Choroid plexus epithelial cell (primary cell): ENCODE measurements at regions not wholly inside any gene's neighbourhood (a gene's known extent, or its start where the extent isn't known, plus 50 kb on each side); places are given as distances from the start of the nearest gene placed in this dataset.

Source experiments
- DNase-seq: peaks from one replicate; pipeline ENCODE4 v3.0.0-alpha.2; 2010; ENCODE audit warnings: low read depth
- H3K4me3 ChIP-seq: 2 replicates; pipeline ENCODE4 v1.5.1; 2011; ENCODE audit warnings: low read depth, mild to moderate bottlenecking, control low read depth, low read length, moderate library complexity
- TF ChIP-seq, protein P1 (sequence below): conservative IDR thresholded peaks from 2 replicates; pipeline ENCODE4 v1.5.1; 2011; ENCODE audit warnings: low read depth, mild to moderate bottlenecking, control low read depth, inconsistent platforms, low read length, moderate library complexity

GRCh38 chr1:60296794-60297193 is 223.2 kb upstream of the C1orf87 start:
- TF ChIP-seq, protein P1, sequence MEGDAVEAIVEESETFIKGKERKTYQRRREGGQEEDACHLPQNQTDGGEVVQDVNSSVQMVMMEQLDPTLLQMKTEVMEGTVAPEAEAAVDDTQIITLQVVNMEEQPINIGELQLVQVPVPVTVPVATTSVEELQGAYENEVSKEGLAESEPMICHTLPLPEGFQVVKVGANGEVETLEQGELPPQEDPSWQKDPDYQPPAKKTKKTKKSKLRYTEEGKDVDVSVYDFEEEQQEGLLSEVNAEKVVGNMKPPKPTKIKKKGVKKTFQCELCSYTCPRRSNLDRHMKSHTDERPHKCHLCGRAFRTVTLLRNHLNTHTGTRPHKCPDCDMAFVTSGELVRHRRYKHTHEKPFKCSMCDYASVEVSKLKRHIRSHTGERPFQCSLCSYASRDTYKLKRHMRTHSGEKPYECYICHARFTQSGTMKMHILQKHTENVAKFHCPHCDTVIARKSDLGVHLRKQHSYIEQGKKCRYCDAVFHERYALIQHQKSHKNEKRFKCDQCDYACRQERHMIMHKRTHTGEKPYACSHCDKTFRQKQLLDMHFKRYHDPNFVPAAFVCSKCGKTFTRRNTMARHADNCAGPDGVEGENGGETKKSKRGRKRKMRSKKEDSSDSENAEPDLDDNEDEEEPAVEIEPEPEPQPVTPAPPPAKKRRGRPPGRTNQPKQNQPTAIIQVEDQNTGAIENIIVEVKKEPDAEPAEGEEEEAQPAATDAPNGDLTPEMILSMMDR, result no peak
- DNase-seq, result no peak
- H3K4me3 ChIP-seq, result no peak overlapping the region

DNA sequence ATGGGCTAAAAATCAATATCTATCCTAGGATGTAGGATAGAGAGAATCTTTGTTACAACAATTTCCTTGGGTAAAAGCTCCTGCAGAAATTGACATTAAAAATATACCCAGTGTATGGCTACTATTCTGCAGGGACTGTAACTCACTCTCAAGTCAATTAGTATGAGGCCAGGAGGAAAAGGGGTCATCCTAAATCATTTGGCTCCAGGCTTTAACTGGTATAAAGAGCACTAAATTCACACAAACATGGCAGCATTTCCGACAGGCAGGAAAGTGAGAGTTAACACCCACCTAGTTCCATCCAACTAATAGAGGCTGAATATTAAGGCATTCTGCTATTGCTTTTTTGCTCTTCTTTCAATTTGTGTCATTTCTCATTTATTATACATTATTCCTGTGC is 218.6 kb upstream of the C1orf87 start:
- DNase-seq, result no peak
- TF ChIP-seq, protein P1, result no peak
- no peak overlapping the region for H3K4me3 ChIP-seq

- TF ChIP-seq, protein P1, result no peak
- DNase-seq, result no peak
- no peak overlapping the region for H3K4me3 ChIP-seq
Measured at GRCh38 chr1:60290393-60290792, 216.8 kb upstream of the C1orf87 start.

- no peak for DNase-seq
- TF ChIP-seq, protein P1, result no peak
- H3K4me3 ChIP-seq, result no peak overlapping the region
Measured at GRCh38 chr1:60287536-60287935, 214.0 kb upstream of the C1orf87 start.

DNA sequence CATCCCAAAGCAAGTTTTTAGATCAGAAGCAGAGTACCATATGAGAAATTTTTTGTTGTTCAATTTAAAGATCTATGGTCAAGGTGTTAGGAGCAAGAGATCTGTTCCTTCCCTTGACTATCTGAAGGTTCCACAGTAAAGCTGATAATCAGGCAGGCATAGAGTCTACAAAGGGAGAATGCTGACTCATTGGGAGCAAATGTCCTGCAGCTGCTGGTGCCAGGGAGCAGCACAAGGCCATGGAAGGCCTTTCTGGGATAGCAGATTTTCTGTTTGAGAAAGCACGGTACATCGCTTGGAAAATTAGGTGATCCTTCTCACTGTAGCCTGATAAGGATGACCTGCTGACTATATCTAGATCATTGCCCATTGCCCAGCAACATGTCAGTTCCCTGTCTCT is 210.1 kb upstream of the C1orf87 start:
- DNase-seq, result peak; percentile 14
- TF ChIP-seq, protein P1, result no peak
- H3K4me3 ChIP-seq, result no peak overlapping the region

DNA sequence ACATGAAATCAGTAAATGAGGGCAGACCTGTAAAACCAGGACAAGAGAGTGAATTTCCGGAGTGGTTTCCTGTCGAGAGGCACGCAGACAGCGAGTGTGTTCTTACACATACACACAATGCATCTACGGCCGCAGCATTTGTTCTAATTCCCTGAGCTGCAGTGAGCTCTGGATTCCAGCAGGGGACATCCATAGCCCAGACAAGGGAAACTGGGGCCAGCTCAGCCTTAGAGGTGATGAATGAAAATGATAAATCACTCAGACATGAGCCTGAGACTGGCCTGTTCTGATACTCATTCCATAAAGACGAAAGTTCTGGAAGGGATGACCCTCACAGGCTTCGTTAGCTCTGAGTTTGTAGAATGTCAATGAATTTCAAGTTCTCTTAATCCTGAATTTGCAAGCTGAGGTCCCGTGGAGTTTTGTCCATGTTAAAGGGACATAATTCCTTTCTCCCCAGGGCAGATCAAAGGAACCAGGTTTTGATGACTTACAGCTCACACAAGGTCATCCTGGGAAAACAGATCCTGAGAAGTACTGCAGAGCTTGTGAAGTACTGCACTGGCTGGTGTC is 207.9 kb upstream of the C1orf87 start:
- H3K4me3 ChIP-seq, result no peak overlapping the region
- TF ChIP-seq, protein P1, result peak; percentile 100
- DNase-seq, result peak; percentile 94

DNA sequence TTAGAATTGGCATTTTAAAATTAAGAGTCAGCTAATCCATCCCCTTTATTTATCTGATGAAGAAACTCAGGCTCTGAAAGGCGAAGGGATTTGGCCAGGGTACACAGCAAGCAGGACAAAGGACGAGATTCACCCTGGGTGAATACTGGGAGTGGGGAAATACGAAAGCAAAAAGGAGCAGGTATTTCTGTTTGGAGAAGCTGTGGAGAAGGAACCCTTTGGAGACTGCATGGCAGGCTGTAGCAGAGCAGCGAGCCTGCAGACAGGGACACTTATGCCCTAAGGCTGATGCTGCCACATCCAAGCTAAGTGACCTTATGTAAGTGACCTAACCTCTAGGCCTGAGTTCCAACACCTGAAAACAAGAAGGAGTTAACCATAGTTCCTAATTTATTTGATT is 207.2 kb upstream of the C1orf87 start:
- no peak overlapping the region for H3K4me3 ChIP-seq
- DNase-seq, result no peak
- TF ChIP-seq, protein P1, result no peak
